ENCODE measurements at regions not wholly inside any gene's neighbourhood (a gene's known extent, or its start where the extent isn't known, plus 50 kb on each side); places are given as distances from the start of the nearest gene placed in this dataset.

DNA sequence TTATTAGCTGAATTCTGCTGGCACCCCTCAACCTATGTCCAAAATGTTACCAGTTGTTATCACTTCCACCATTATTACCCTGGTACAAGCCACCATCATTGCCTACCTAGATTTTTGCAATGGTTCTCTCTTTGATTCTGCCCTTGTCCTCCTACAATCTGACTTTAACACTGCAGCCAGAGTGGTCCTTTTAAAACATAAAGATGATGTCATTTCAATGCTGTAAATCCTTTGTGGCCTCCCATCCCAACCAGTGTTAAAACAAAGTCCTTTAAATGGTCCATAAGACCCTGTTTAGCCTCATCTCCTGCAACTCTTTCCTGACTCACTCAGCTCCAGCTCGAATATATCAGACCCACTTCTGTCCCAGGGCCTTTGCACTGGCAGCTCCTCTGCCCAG lies 54.9 kb upstream of the FSTL4 start:
- TF ChIP-seq CTCF (conservative IDR thresholded peaks at IDR 0.05; ENCODE audit: low read depth, low read length) (no peak), EZH2 (IDR thresholded peaks at IDR 0.05; ENCODE audit: borderline replicate concordance, low read depth, low read length, poor library complexity, severe bottlenecking) (no peak)
